ENCODE measurements at regions not wholly inside any gene's neighbourhood (a gene's known extent, or its start where the extent isn't known, plus 50 kb on each side); places are given as distances from the start of the nearest gene placed in this dataset.
A peak's percentile ranks its signal among the peaks of the same experiment; 100 is the strongest.

DNA sequence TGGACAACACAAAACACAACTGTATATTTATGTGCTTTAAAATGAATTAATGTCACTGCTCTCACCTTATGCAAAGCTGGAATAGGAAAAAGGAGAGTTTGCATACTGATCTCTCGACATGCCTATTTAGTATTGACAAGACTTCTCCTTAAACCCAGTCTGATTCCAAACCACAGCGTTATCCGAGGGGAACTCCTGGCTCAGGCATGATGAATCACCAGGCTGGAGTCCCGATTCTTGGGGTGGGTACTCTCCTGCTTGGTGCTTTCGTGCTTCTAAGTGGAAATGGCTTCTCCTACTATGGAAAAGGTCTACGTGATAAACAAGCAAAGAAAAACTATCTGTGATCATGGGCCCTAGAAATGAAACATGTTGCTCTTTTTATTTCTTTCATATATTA is 88.9 kb upstream of the SLC35G4 start:
- H3K4me3 ChIP-seq = no peak overlapping the region
- TF ChIP-seq, protein P1, sequence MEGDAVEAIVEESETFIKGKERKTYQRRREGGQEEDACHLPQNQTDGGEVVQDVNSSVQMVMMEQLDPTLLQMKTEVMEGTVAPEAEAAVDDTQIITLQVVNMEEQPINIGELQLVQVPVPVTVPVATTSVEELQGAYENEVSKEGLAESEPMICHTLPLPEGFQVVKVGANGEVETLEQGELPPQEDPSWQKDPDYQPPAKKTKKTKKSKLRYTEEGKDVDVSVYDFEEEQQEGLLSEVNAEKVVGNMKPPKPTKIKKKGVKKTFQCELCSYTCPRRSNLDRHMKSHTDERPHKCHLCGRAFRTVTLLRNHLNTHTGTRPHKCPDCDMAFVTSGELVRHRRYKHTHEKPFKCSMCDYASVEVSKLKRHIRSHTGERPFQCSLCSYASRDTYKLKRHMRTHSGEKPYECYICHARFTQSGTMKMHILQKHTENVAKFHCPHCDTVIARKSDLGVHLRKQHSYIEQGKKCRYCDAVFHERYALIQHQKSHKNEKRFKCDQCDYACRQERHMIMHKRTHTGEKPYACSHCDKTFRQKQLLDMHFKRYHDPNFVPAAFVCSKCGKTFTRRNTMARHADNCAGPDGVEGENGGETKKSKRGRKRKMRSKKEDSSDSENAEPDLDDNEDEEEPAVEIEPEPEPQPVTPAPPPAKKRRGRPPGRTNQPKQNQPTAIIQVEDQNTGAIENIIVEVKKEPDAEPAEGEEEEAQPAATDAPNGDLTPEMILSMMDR (IDR thresholded peaks at IDR 0.05) = no peak
- no peak overlapping the region for H3K27ac ChIP-seq
- DNase-seq (ENCODE audit: low spot score) = no peak

DNA sequence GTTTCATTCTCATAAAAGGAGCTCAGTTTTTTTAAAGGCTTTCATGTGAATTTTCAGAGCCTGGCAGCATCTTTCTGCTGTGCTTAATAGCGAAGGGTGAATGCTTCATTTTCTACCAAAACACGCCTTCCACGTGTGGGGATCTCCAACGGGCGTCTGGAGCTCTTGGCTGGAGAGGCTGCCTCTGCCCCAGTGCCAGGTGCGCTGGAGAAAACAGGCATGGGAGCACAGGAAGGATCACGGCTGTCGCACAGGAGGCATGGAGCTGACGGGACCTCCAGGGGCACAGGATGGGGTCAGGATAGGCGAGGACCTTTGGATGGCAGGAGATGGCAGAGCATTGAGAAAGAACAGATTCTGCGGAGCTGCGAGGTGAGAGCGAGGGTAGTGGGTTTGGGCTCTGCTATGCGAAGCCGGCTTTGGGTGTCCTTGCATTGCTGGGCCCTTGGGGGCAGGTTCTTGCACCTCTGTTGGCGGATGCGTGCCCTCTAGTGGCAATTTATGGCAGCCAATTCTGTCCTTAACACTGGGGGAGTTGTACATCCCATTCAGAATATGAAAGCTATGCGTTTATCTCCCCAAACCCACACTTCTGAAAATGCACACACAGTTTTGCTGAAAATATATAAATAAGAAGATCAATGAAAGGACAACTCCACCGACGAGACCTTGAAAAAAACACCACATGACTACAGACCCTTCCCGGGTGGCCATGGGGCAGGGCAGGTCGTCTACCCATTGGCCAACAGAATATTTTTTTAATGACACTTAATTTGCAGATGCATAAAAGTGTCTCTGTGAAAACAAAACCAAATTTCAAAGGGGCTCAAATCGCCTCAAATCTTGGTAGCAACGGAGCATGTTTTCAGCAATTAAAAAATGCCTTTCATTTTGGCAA is 90.4 kb upstream of the SLC35G4 start:
- H3K4me3 ChIP-seq = no peak overlapping the region
- H3K27ac ChIP-seq = no peak overlapping the region
- DNase-seq (ENCODE audit: low spot score) = no peak
- TF ChIP-seq, protein P1 (IDR thresholded peaks at IDR 0.05) = peak; percentile 14

DNA sequence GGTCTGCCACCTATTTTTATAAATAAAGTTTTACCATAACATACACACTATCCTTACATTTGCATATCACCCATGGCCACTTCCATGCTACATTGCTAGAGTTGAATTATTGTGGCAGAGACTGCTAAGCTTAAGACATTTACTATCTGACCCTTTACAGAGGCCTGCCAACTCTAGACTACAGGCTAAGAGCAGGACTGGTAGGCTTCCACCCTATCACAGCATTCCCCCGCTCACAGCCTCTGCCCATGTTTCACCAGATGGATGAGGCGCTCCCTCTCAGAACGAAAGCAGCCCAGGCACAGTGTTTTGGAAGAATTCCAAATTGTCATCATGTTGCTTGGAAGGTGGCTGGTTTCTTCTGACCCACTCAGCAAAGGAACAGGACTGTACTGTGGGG is 91.7 kb upstream of the SLC35G4 start:
- TF ChIP-seq, protein P1 (IDR thresholded peaks at IDR 0.05) = no peak
- DNase-seq (ENCODE audit: low spot score) = no peak
- Histone ChIP-seq H3K4me3 (no peak overlapping the region), H3K27ac (no peak overlapping the region)

DNA sequence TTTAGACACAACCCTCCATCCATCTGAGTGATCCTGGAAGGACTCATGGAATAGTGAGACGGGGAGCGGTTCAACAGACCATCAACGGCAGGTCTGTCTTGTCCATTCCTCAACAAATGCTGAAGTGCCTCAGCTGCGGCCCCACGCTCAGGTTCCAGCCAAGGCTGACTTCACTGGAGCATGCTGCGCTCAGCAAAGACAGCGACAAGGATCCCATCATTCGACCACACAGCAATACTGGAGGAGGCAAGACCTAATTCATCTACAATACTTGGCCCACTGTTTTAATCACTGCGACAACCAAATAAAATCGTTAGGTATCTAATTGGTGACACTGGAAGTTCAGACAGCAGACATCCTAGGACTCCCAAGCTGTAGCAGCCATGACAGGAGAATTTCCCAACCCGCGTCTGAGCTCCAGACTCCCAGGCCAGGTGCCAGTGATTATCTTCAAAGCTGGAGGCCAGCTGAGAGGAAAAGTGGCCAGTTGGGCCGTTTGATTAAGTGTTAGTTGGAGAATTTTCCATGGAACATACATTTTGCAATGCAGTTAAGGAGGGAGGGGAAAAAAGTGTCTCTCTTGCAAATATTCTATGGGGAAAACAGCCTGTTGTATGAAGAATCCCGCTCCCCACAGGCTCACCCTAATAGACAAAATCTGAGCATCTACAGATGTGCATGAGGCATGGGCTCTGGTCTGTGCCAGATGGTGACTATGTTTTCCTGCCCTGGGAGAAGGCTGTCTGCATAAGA is 92.5 kb upstream of the SLC35G4 start:
- no peak for DNase-seq (ENCODE audit: low spot score)
- TF ChIP-seq, protein P1 (IDR thresholded peaks at IDR 0.05) = no peak
- Histone ChIP-seq H3K4me3 (no peak overlapping the region), H3K27ac (no peak overlapping the region)

DNA sequence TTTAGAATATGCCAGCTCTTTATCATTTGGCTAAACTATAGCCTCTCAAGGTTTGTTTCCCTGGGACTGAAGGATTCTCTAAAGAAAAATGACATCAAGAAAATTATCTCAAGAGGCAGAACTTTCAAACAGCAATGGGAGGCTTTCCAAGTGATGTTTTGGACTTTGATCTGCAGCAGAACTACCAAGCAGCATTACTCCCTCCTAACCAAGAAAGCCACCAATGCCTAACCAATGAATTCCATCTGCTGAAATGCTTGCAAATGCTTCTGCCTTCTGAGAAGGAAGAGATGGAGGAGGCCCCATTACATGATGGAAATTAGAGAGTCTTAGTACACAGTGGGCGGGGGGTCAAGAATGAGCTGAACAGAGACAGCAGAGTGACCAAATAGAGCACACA is 95.1 kb upstream of the SLC35G4 start:
- Histone ChIP-seq H3K4me3 (no peak overlapping the region), H3K27ac (no peak overlapping the region)
- TF ChIP-seq, protein P1 (IDR thresholded peaks at IDR 0.05) = no peak
- DNase-seq (ENCODE audit: low spot score) = no peak

DNA sequence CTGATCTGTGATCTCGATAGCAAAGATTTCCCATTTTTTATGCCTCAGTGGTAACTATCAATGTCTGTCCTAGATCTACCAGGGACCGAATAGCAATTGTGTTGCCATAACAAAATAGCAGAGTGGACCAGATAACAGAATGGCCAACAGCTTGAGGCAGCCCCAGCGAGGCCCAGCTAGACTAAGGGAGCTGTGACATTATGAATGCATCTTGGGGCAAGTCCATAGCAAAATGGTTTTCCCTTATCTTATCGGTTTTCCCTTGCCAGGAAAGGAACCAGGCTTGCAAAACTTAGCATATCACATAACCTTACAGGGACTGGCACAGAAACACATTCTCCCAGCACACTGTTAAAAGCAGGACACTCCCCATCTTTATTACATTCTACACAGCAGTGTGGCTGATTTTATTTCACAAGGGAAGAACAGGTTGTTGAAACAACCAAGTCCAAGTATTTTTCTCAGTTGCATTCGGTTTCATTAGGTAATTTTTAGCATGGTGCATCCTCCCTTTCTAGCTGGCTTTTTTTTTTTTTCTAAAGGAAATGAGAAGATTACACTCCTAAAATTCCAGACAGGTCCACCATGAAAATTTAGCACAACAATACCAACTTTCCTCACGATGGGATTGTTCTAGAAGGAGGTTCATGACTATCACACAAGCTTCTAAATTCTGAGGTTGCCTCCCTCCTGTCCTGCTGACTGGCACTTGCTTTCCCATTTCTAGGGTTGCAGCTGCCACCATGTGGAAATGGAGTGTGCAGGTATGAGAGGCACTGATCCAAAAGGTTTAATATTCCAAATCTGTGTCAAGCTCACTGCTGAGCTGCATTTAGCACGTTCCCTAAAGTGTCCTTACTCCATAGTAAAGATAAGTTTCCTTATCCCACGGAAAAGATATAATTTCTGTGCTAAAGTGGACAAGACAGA is 97.0 kb upstream of the SLC35G4 start:
- TF ChIP-seq, protein P1 (IDR thresholded peaks at IDR 0.05) = no peak
- H3K27ac ChIP-seq = no peak overlapping the region
- DNase-seq (ENCODE audit: low spot score) = no peak
- no peak overlapping the region for H3K4me3 ChIP-seq

Measured in coronary artery (tissue), 2 donors.